B cell (primary cell): ENCODE measurements at regions not wholly inside any gene's neighbourhood (a gene's known extent, or its start where the extent isn't known, plus 50 kb on each side); places are given as distances from the start of the nearest gene placed in this dataset.

ENCODE experiments used
- ATAC-seq: fragments of 200-7000 bp; cut with Tn5 transposase; one replicate; pipeline ENCODE4 v1.10.0; 2021; ENCODE audit warnings: low read depth, mild to moderate bottlenecking, moderate number of reproducible peaks, moderate library complexity
- CTCF ChIA-PET: fragments of 350-600 bp; sonication (Branson Sonifier 250); formaldehyde crosslinking; loops from one replicate; lab custom pipeline; 2021; ENCODE audit warnings: antibody characterized with exemption, inconsistent platforms; lab: Charles Lee
- POLR2A ChIA-PET: fragments of 350-600 bp; sonication (Branson Sonifier 250); formaldehyde crosslinking; loops from one replicate; lab custom pipeline; 2021; ENCODE audit warnings: antibody characterized with exemption; lab: Charles Lee
- DNase-seq: peaks from one replicate; pipeline ENCODE4 v3.0.0; 2013
- H2AFZ ChIP-seq: 2 replicates; pipeline ENCODE4 v1.6.1; 2012; ENCODE audit warnings: mild to moderate bottlenecking, low read depth, low read length; ENCODE audit not compliant: insufficient read depth, poor library complexity, severe bottlenecking
- H3K27ac ChIP-seq, 2 donors: 1 replicate in 1 of 2; 2 replicates in 1 of 2; pipeline ENCODE4 v1.5.1; 2012 to 2013; ENCODE audit warnings: low read length in 2 of 2, mild to moderate bottlenecking in 2 of 2, moderate library complexity in 1 of 2
- H3K27me3 ChIP-seq, 4 experiments: fragments of 200-600 bp in 1 of 4; sonication (generic) in 1 of 4; replicated peaks in 1 of 4; 1 replicate in 2 of 4; 2 replicates in 2 of 4; pipeline versions ENCODE4 v1.6.1 to v1.7.0; 2013 to 2016; ENCODE audit warnings: low read length in 3 of 4, mild to moderate bottlenecking in 2 of 4, mixed read lengths in 1 of 4, moderate library complexity in 1 of 4; ENCODE audit not compliant: insufficient read depth in 4 of 4, control insufficient read depth in 3 of 4; ENCODE audit errors: control extremely low read depth in 1 of 4
- H3K36me3 ChIP-seq, 2 experiments: replicated peaks in 1 of 2; 1 replicate in 1 of 2; 2 replicates in 1 of 2; pipeline versions ENCODE4 v1.6.1 to v1.7.1; 2013; ENCODE audit warnings: low read length in 1 of 2; ENCODE audit not compliant: insufficient read depth in 2 of 2, control insufficient read depth in 1 of 2; ENCODE audit errors: control extremely low read depth in 1 of 2, extremely low read depth in 1 of 2
- H3K4me1 ChIP-seq, 2 donors: fragments of 200-600 bp in 1 of 2; sonication (generic) in 1 of 2; 1 replicate in 1 of 2; 2 replicates in 1 of 2; pipeline versions ENCODE4 v1.5.1 to v1.6.1; 2013 to 2017; ENCODE audit warnings: low read length in 2 of 2; ENCODE audit not compliant: control insufficient read depth in 2 of 2, insufficient read depth in 2 of 2
- H3K4me2 ChIP-seq: replicated peaks from 2 replicates; pipeline ENCODE3; 2012; ENCODE audit warnings: mild to moderate bottlenecking, low read depth, low read length; ENCODE audit not compliant: poor library complexity, severe bottlenecking
- H3K4me3 ChIP-seq, 5 experiments: fragments of 200-600 bp in 1 of 5; sonication (generic) in 1 of 5; 1 replicate in 3 of 5; 2 replicates in 2 of 5; pipeline versions ENCODE4 v1.5.1 to v1.7.0; 2011 to 2016; ENCODE audit warnings: low read length in 4 of 5, mild to moderate bottlenecking in 4 of 5, low read depth in 2 of 5, control low read depth in 1 of 5, moderate library complexity in 1 of 5; ENCODE audit not compliant: insufficient read depth in 1 of 5; ENCODE audit errors: control extremely low read depth in 1 of 5, extremely low read depth in 1 of 5
- H3K79me2 ChIP-seq: fragments of 200-600 bp; sonication (generic); one replicate; pipeline ENCODE4 v1.6.0; 2016; ENCODE audit warnings: low read length; ENCODE audit not compliant: control insufficient read depth, insufficient read depth
- H3K9ac ChIP-seq: fragments of 200-600 bp; sonication (generic); 2 replicates; pipeline ENCODE4 v1.6.1; 2017; ENCODE audit warnings: mild to moderate bottlenecking, low read length, moderate library complexity
- H3K9me3 ChIP-seq, 3 donors: one replicate each; pipeline versions ENCODE4 v1.6.1 to v1.7.1; 2013; ENCODE audit warnings: low read length in 2 of 3; ENCODE audit not compliant: control insufficient read depth in 2 of 3, insufficient read depth in 1 of 3; ENCODE audit errors: control extremely low read depth in 1 of 3
- H4K20me1 ChIP-seq: 2 replicates; pipeline ENCODE4 v1.6.0; 2012; ENCODE audit warnings: mild to moderate bottlenecking, low read length; ENCODE audit not compliant: insufficient read depth, control insufficient read depth, poor library complexity, severe bottlenecking
- H3K27ac Mint-ChIP-seq: one replicate; pipeline ENCODE4 v1.8.0; 2021; ENCODE audit warnings: mixed read lengths
- H3K27me3 Mint-ChIP-seq: one replicate; pipeline ENCODE4 v1.8.0; 2021; ENCODE audit warnings: mixed read lengths
- H3K4me1 Mint-ChIP-seq: one replicate; pipeline ENCODE4 v1.8.0; 2021; ENCODE audit warnings: mixed read lengths
- H3K4me3 Mint-ChIP-seq: one replicate; pipeline ENCODE4 v1.8.0; 2021; ENCODE audit warnings: mixed read lengths
- H3K9me3 Mint-ChIP-seq: one replicate; pipeline ENCODE4 v1.8.0; 2022; ENCODE audit warnings: mixed read lengths; ENCODE audit not compliant: insufficient read depth
- EZH2 ChIP-seq: IDR thresholded peaks from 2 replicates; pipeline ENCODE4 v1.6.1; 2012; ENCODE audit warnings: borderline replicate concordance, low read depth, mild to moderate bottlenecking, moderate library complexity, low read length; ENCODE audit not compliant: insufficient read depth, poor library complexity, severe bottlenecking
- WGBS: methylation state at CpG from one replicate; pipeline ENCODE4 v1.1.5; 2013; ENCODE audit warnings: missing lambda C conversion rate; ENCODE audit not compliant: insufficient coverage; 5-methylcytosine and 5-hydroxymethylcytosine counted together
- intact Hi-C: fragments of 100-400 bp; cut with micrococcal nuclease; formaldehyde crosslinking; loops from one replicate; pipeline ENCODE4 v1.10.0; 2022
- TF ChIP-seq, protein P1 (sequence below): fragments of 200-600 bp; IDR thresholded peaks from one replicate; pipeline ENCODE4 v1.8.0; 2022; ENCODE audit warnings: antibody characterized with exemption, mild to moderate bottlenecking

DNA sequence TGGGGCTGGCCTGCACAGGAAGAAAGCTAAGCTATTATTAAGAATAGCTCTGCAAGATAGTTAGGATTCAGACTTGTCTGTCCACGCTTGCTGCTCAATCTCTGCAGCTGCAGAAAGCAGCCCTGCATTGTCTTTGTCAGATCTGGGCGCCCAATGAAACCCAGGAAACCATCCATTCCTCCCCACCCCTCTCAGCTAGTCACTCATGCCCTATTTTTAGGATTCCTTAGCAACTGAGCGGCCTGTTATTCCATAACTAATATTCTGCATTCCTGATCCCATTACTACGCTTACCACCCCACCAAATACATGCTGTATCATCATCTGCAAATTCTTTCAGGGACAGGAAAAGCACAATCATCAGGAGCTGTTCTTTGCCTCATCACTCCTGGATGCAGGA, 52.9 kb upstream of the APC start:
- 59% methylated on average over 3 of the region's 4 CpGs for WGBS
- H3K4me3 Mint-ChIP-seq: no peak overlapping the region
- intact Hi-C loops: no loop called here

DNA sequence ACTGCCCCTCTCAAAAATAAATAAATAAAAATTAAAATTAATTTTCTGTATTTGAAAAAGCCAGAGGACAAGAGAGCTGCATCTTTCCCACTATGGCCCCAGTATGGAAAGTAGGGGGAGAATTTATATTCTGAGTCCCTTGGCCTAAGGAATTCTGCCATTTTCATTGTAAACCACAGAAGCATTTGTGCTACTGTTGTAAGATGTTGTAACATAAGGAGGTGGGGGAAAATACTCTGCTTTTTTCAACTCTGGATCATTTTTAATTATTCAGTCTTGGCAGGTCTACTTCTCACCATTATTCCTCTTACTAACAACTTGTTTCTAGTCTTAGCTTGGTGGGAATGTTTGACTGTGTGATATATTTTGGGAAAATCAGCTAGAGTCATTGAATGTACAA, 52.3 kb upstream of the APC start:
- no peak overlapping the region for H3K4me3 Mint-ChIP-seq
- TF ChIP-seq, protein P1, sequence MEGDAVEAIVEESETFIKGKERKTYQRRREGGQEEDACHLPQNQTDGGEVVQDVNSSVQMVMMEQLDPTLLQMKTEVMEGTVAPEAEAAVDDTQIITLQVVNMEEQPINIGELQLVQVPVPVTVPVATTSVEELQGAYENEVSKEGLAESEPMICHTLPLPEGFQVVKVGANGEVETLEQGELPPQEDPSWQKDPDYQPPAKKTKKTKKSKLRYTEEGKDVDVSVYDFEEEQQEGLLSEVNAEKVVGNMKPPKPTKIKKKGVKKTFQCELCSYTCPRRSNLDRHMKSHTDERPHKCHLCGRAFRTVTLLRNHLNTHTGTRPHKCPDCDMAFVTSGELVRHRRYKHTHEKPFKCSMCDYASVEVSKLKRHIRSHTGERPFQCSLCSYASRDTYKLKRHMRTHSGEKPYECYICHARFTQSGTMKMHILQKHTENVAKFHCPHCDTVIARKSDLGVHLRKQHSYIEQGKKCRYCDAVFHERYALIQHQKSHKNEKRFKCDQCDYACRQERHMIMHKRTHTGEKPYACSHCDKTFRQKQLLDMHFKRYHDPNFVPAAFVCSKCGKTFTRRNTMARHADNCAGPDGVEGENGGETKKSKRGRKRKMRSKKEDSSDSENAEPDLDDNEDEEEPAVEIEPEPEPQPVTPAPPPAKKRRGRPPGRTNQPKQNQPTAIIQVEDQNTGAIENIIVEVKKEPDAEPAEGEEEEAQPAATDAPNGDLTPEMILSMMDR: no peak
- no peak for TF ChIP-seq EZH2
- POLR2A ChIA-PET: no interaction called here
- Histone ChIP-seq H3K36me3 (no peaks in the 10 kb centered on the region), H3K27me3 (no peaks in the 10 kb centered on the region), H3K79me2 (no peaks in the 10 kb centered on the region), H2AFZ (no peak overlapping the region), H3K4me2 (no peak overlapping the region), H3K4me3 (no peak overlapping the region), H3K27ac (no peak overlapping the region), H3K9ac (no peak overlapping the region), H3K9me3 (no peaks in the 10 kb centered on the region), H3K4me1 (peaks cover 12 to 19% of the 10 kb centered on the region in 2 donors), H4K20me1 (no peaks in the 10 kb centered on the region)
- H3K4me1 Mint-ChIP-seq: peaks cover 26% of the 10 kb centered on the region
- intact Hi-C loops: no loop called here
- H3K9me3 Mint-ChIP-seq: peaks cover 4% of the 10 kb centered on the region
- DNase-seq: no peak
- no peak overlapping the region for H3K27ac Mint-ChIP-seq
- peaks cover 5% of the 10 kb centered on the region for H3K27me3 Mint-ChIP-seq
- ATAC-seq: no peak
- CTCF ChIA-PET: interaction anchor here (1.0 to 1.1 kb wide), 2 partner anchors 73 to 135 kb away, joined by 3 to 4 read pairs; no protein-coding TSS in a partner anchor

More for the DNA sequence above, 52.9 kb upstream of the APC start:
- Histone ChIP-seq H3K9me3 (no peaks in the 10 kb centered on the region), H3K27me3 (no peaks in the 10 kb centered on the region), H3K4me2 (no peak overlapping the region), H4K20me1 (no peaks in the 10 kb centered on the region), H3K79me2 (no peaks in the 10 kb centered on the region), H3K36me3 (no peaks in the 10 kb centered on the region), H3K4me1 (peaks cover 12 to 19% of the 10 kb centered on the region in 2 donors), H2AFZ (no peak overlapping the region), H3K27ac (no peak overlapping the region), H3K4me3 (no peak overlapping the region), H3K9ac (no peak overlapping the region)
- Mint-ChIP-seq H3K27ac (no peak overlapping the region), H3K27me3 (peaks cover 4% of the 10 kb centered on the region), H3K9me3 (peaks cover 4% of the 10 kb centered on the region), H3K4me1 (peaks cover 26% of the 10 kb centered on the region)
- ChIA-PET CTCF (interaction anchor here (1.1 kb wide), 1 partner anchor 134 kb away, joined by 4 read pairs; no protein-coding TSS in a partner anchor), POLR2A (no interaction called here)
- DNase-seq (no peak), ATAC-seq (no peak)
- TF ChIP-seq, protein P1: no peak
- TF ChIP-seq EZH2: no peak
